ENCODE measurements at regions not wholly inside any gene's neighbourhood (a gene's known extent, or its start where the extent isn't known, plus 50 kb on each side); places are given as distances from the start of the nearest gene placed in this dataset.

DNA sequence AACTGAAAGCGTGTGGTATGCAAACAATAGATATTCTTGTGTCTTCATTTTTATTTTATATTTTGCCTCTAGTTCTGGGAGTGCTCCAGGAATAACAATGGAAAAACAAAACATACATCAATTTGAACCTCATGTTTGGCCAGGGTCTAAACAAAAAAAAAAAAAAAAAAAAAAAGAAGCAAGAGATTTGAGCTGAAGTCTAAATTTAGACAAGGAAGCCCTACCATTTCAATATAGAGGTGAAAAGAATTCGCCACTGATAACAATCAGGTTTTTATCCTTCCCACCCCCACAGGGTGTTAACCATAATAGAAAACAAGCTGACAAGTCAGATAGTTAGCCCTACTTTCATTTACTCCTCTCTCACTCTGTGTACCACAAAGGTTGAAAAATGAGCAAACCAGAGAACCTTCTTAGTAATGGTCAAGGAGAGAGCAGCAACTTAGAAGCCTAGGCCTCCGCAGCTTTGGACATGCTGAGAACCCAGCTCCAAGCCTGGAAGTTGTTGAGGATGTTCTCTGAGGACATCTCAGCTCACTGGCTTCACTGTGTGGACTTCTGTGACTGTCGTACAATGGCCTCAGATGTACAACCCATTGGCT, 118.2 kb upstream of the HMHB1 start:
- Histone ChIP-seq H3K9me3 (no peaks in the 10 kb centered on the region), H3K27ac (no peak overlapping the region), H3K4me3 (no peak overlapping the region), H3K4me1 (no peaks in the 10 kb centered on the region), H3K36me3 (replicated peaks in 1 of 2; ENCODE audit: insufficient read depth in 1 of 2, low read depth in 2 of 2) (no peaks in the 10 kb centered on the region), H3K27me3 (no peaks in the 10 kb centered on the region)
- intact Hi-C loops (cut with DNase I), result no loop called here
- DNase-seq (no peak), ATAC-seq (no peak)
- 81 to 82% methylated on average over 4 of the region's 4 CpGs for WGBS, 2 donors
- TF ChIP-seq POLR2A (IDR thresholded peaks at IDR 0.05), result no peak
- TF ChIP-seq, protein P1, sequence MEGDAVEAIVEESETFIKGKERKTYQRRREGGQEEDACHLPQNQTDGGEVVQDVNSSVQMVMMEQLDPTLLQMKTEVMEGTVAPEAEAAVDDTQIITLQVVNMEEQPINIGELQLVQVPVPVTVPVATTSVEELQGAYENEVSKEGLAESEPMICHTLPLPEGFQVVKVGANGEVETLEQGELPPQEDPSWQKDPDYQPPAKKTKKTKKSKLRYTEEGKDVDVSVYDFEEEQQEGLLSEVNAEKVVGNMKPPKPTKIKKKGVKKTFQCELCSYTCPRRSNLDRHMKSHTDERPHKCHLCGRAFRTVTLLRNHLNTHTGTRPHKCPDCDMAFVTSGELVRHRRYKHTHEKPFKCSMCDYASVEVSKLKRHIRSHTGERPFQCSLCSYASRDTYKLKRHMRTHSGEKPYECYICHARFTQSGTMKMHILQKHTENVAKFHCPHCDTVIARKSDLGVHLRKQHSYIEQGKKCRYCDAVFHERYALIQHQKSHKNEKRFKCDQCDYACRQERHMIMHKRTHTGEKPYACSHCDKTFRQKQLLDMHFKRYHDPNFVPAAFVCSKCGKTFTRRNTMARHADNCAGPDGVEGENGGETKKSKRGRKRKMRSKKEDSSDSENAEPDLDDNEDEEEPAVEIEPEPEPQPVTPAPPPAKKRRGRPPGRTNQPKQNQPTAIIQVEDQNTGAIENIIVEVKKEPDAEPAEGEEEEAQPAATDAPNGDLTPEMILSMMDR (IDR thresholded peaks at IDR 0.05), result no peak

DNA sequence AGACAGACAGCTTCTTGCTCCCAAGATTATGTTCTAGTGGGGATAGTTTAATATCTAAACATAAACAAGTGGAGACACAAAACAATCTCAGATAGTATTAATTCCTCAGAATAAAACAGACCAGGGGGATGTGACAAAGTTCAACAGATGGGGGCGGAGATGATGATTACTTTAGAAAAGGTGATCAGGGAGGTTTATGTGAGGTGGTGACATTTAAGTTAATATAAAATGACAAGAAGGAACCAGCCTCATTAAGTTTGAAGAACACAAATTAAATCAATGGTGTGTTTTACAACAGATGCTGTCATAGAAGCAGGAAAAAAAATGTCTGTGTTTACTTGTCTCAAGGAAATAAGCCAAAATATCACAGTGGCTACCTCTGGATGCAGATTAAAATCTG, 119.6 kb upstream of the HMHB1 start:
- intact Hi-C loops (cut with DNase I), result no loop called here
- TF ChIP-seq POLR2A (IDR thresholded peaks at IDR 0.05), result no peak
- TF ChIP-seq, protein P1 (IDR thresholded peaks at IDR 0.05), result no peak
- 83 to 92% methylated on average over 1 of the region's 1 CpG for WGBS, 2 donors
- no peak for DNase-seq
- H3K4me1 ChIP-seq, result no peaks in the 10 kb centered on the region
- no peak overlapping the region for H3K4me3 ChIP-seq
- no peak overlapping the region for H3K27ac ChIP-seq
- ATAC-seq, result no peak
- H3K36me3 ChIP-seq (replicated peaks in 1 of 2; ENCODE audit: insufficient read depth in 1 of 2, low read depth in 2 of 2), result no peaks in the 10 kb centered on the region
- H3K27me3 ChIP-seq, result no peaks in the 10 kb centered on the region
- H3K9me3 ChIP-seq, result no peaks in the 10 kb centered on the region

DNA sequence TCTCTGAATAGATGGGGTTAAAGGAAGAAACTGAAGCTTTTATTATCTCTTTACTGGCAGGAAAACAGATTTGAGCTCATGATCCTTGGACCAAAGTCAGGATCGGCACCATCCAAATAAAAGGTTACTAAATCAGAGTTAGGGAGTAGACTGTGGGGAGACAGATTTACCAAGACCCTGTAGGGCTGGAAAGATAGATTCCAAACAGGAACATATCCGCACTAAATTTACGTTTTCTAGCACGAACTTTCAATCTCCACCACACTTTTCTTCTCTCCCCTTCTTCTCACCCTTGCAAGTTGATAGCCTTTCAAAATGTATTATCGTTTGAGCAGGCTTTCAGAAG, 120.0 kb upstream of the HMHB1 start:
- intact Hi-C loops (cut with DNase I), result no loop called here
- Histone ChIP-seq H3K36me3 (replicated peaks in 1 of 2; ENCODE audit: insufficient read depth in 1 of 2, low read depth in 2 of 2) (no peaks in the 10 kb centered on the region), H3K27ac (no peak overlapping the region), H3K4me3 (no peak overlapping the region), H3K4me1 (no peaks in the 10 kb centered on the region), H3K9me3 (no peaks in the 10 kb centered on the region), H3K27me3 (no peaks in the 10 kb centered on the region)
- no peak for ATAC-seq
- DNase-seq, result no peak
- 52 to 58% methylated on average over 5 of the region's 5 CpGs for WGBS, 2 donors
- TF ChIP-seq, protein P1 (IDR thresholded peaks at IDR 0.05), result no peak
- no peak for TF ChIP-seq POLR2A (IDR thresholded peaks at IDR 0.05)

DNA sequence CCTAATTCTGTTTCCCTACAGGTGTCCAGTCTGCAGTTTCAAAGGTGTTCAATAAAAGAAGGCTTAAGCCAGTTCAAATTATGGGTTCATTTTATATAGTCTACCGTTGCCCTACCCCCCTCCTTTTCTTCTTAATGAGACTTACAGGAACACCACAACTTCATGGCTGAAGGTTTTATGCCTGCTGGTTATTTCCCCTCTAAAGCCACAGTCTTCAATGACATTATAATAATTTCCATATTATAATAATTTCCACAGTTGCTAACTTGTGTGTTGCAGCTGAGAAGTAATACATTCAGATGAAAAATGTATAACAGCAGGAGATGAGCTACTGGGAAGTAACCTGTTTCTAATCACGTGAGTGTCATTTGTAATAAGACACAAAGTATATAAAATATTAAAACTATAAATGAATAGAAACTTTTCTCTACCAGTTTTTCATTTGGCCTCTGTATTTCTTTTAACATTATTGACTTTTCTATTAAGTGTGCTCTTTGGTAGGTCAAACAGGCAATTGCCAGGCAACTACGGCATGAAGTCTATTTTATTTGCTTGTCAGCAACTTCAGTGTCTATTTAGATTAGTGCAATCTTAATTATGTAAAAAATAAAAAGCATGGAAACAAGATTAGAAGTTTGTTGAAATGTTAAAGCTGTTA, 120.5 kb upstream of the HMHB1 start:
- 44 to 56% methylated on average over 3 of the region's 3 CpGs for WGBS, 2 donors
- H3K36me3 ChIP-seq (replicated peaks in 1 of 2; ENCODE audit: insufficient read depth in 1 of 2, low read depth in 2 of 2), result no peaks in the 10 kb centered on the region
- no peak for DNase-seq
- intact Hi-C loops (cut with DNase I), result no loop called here
- H3K4me3 ChIP-seq, result no peak overlapping the region
- H3K9me3 ChIP-seq, result no peaks in the 10 kb centered on the region
- H3K4me1 ChIP-seq, result no peaks in the 10 kb centered on the region
- no peak for TF ChIP-seq POLR2A (IDR thresholded peaks at IDR 0.05)
- TF ChIP-seq, protein P1 (IDR thresholded peaks at IDR 0.05), result no peak
- no peak overlapping the region for H3K27ac ChIP-seq
- no peak for ATAC-seq
- H3K27me3 ChIP-seq, result no peaks in the 10 kb centered on the region

DNA sequence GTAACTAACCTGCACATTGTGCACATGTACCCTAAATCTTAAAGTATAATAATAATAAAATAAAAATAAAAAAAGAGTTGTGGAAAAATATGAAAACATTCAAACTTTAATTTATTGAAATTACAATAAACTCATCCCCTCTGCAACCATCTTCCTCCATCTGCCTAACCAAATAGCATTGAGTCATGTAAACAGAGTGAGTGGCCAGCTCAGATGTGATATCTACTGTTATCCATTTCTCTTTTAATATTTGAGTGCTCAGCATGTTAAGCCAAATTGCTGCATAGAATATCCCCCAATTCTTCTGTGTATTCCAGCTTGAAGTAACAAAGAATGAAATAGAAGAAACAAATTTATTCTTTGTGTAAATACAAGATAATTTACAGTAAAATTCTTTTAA, 124.4 kb upstream of the HMHB1 start:
- H3K27me3 ChIP-seq, result no peaks in the 10 kb centered on the region
- no peak for TF ChIP-seq POLR2A (IDR thresholded peaks at IDR 0.05)
- TF ChIP-seq, protein P1 (IDR thresholded peaks at IDR 0.05), result no peak
- H3K27ac ChIP-seq, result no peak overlapping the region
- H3K9me3 ChIP-seq, result no peaks in the 10 kb centered on the region
- H3K4me3 ChIP-seq, result no peak overlapping the region
- H3K36me3 ChIP-seq (replicated peaks in 1 of 2; ENCODE audit: insufficient read depth in 1 of 2, low read depth in 2 of 2), result no peaks in the 10 kb centered on the region
- no peaks in the 10 kb centered on the region for H3K4me1 ChIP-seq
- DNase-seq (no peak), ATAC-seq (no peak)
- intact Hi-C loops (cut with DNase I), result no loop called here

Measured in body of pancreas (tissue), 4 donors.